RWPE2 (cell line): ENCODE measurements at regions not wholly inside any gene's neighbourhood (a gene's known extent, or its start where the extent isn't known, plus 50 kb on each side); places are given as distances from the start of the nearest gene placed in this dataset.
A peak's percentile ranks its signal among the peaks of the same experiment; 100 is the strongest.

Source experiments
- ATAC-seq: fragments of 200-7000 bp; cut with Tn5 transposase; 3 replicates; pipeline ENCODE4 v1.9.1; 2021; ENCODE audit warnings: low read depth
- DNase-seq: peaks from one replicate; pipeline ENCODE4 v3.0.0-alpha.2; 2020; ENCODE audit warnings: low spot score
- H3K27ac ChIP-seq: fragments of 450-650 bp; 2 replicates; pipeline ENCODE4 v1.5.1; 2017; ENCODE audit warnings: mild to moderate bottlenecking; ENCODE audit not compliant: poor library complexity, severe bottlenecking
- H3K27me3 ChIP-seq: fragments of 250-450 bp; sonication (Bioruptor Pico); 2 replicates; pipeline ENCODE4 v1.5.1; 2021; ENCODE audit warnings: mild to moderate bottlenecking, moderate library complexity; ENCODE audit not compliant: insufficient read depth, poor library complexity, severe bottlenecking
- H3K36me3 ChIP-seq: fragments of 250-450 bp; sonication (Bioruptor Pico); 2 replicates; pipeline ENCODE4 v1.5.1; 2020; ENCODE audit warnings: low read depth, mild to moderate bottlenecking, moderate library complexity
- H3K4me1 ChIP-seq: fragments of 250-450 bp; sonication (Bioruptor Pico); 2 replicates; pipeline ENCODE4 v1.5.1; 2021; ENCODE audit warnings: mild to moderate bottlenecking, moderate library complexity; ENCODE audit not compliant: insufficient read depth, poor library complexity, severe bottlenecking
- H3K4me3 ChIP-seq: fragments of 250-450 bp; sonication (Bioruptor Pico); 2 replicates; pipeline ENCODE4 v1.5.1; 2021; ENCODE audit warnings: mild to moderate bottlenecking, moderate library complexity; ENCODE audit not compliant: severe bottlenecking
- H3K9me3 ChIP-seq: fragments of 250-450 bp; sonication (Bioruptor Pico); 2 replicates; pipeline ENCODE4 v1.5.1; 2021; ENCODE audit warnings: mild to moderate bottlenecking, moderate library complexity; ENCODE audit not compliant: severe bottlenecking
- TF ChIP-seq, protein P1 (sequence below): fragments of 450-650 bp; IDR thresholded peaks from one replicate; pipeline ENCODE4 v1.5.1; 2017; ENCODE audit warnings: mild to moderate bottlenecking, moderate library complexity; ENCODE audit not compliant: poor library complexity, severe bottlenecking

DNA sequence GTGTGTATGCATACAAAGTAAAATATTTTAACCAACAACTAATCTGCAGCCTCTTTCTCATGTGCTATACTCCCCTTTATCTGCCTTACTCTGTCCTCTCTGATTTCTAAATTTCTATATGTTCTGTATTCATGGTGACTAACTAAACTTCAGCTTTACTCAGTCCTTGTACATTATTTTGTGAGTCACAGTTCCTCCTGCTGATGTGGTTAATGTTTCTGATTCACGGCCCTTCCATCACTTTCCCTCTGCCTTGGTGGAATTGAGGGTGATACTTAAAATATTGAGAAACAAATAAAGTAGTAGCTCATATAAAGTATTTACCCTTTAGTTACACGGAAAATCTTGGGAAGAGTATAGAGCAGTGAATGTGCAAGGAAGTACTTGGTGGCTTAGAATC is 899.1 kb upstream of the ZWINT start:
- Histone ChIP-seq H3K4me1 (no peaks in the 10 kb centered on the region), H3K9me3 (no peaks in the 10 kb centered on the region), H3K27ac (no peak overlapping the region), H3K36me3 (no peaks in the 10 kb centered on the region), H3K27me3 (no peaks in the 10 kb centered on the region), H3K4me3 (no peak overlapping the region)
- no peak for DNase-seq
- peak; percentile 38; the same call in 1 of the 3 replicates for ATAC-seq
- TF ChIP-seq, protein P1, sequence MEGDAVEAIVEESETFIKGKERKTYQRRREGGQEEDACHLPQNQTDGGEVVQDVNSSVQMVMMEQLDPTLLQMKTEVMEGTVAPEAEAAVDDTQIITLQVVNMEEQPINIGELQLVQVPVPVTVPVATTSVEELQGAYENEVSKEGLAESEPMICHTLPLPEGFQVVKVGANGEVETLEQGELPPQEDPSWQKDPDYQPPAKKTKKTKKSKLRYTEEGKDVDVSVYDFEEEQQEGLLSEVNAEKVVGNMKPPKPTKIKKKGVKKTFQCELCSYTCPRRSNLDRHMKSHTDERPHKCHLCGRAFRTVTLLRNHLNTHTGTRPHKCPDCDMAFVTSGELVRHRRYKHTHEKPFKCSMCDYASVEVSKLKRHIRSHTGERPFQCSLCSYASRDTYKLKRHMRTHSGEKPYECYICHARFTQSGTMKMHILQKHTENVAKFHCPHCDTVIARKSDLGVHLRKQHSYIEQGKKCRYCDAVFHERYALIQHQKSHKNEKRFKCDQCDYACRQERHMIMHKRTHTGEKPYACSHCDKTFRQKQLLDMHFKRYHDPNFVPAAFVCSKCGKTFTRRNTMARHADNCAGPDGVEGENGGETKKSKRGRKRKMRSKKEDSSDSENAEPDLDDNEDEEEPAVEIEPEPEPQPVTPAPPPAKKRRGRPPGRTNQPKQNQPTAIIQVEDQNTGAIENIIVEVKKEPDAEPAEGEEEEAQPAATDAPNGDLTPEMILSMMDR, result no peak

DNA sequence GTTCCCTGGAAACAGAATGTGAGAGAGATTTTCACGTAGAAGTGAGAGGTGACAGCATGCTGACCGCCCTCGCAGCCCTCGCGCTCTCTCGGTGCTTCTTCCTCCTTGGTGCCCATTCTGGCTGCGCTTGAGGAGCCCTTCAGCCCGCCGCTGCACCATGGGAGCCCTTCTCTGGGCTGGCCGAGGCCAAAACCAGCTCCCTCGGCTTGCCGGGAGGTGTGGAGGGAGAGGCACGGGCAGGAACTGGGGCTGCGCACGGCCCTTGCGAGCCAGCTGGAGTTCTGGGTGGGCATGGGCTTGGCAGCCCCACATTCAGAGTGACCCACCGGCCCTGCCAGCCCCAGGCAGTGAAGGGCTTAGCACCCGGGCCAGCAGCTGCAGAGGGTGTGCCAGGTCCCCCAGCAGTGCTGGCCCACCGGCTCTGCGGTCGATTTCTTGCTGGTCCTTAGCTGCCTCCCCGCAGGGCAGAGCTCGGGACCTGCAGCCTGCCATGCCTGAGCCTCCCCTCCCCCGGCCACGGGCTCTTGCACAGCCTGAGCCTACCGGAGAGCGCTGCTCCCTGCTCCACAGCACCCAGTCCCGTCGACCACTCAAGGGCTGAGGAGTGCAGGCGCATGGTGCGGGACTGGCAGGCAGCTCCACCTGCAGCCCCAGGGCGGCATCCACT is 888.7 kb upstream of the ZWINT start:
- Histone ChIP-seq H3K27me3 (peaks cover 14% of the 10 kb centered on the region), H3K36me3 (no peaks in the 10 kb centered on the region), H3K27ac (no peak overlapping the region), H3K4me1 (no peaks in the 10 kb centered on the region), H3K4me3 (no peak overlapping the region), H3K9me3 (no peaks in the 10 kb centered on the region)
- TF ChIP-seq, protein P1, result no peak
- no peak for DNase-seq
- ATAC-seq, result no peak

DNA sequence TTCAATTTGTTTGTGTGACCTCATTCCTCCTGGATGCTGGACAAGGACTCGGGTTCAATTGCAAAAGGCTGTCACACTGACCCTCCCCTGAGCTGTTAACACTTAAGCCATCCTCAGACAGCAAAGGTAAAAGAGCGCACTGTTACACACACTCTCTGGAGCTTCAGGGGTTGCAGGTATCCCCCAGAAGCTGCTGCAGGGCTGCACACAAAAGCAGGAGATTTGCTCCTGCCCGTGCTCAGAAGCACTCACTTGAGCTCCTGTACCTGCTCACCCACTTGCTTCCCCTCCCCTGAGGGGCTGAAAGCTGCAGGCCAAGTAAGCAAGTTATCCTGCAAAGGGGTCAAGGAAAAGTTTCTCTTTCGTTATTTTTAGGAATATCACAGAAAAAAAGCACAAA is 886.2 kb upstream of the ZWINT start:
- no peak for DNase-seq
- no peak for ATAC-seq
- no peaks in the 10 kb centered on the region for H3K4me1 ChIP-seq
- no peak overlapping the region for H3K4me3 ChIP-seq
- no peak overlapping the region for H3K27ac ChIP-seq
- TF ChIP-seq, protein P1, result no peak
- H3K9me3 ChIP-seq, result no peaks in the 10 kb centered on the region
- peaks cover 11% of the 10 kb centered on the region for H3K27me3 ChIP-seq
- no peaks in the 10 kb centered on the region for H3K36me3 ChIP-seq

DNA sequence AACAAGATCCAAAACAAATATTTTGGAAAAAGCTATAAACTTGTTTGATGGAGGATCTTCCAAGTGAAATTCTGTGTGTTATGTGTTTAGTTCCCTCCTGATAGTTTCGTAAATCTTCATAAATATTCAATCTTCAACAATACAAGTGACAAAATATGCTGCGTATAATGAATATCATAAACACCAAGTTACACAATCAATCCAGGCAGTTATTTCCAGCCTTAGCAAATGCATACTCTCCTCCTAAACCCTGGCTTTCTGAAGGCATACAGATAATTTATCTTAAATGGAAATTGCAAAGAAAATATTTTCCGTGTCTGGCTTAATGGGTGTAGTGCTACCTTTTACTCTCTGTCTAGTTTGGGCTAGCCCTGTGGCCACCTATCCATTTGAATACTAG is 864.9 kb upstream of the ZWINT start:
- Histone ChIP-seq H3K27me3 (peaks cover 11% of the 10 kb centered on the region), H3K36me3 (no peaks in the 10 kb centered on the region), H3K4me1 (no peaks in the 10 kb centered on the region), H3K4me3 (no peak overlapping the region), H3K27ac (no peak overlapping the region), H3K9me3 (no peaks in the 10 kb centered on the region)
- TF ChIP-seq, protein P1, result no peak
- ATAC-seq (no peak), DNase-seq (no peak)

DNA sequence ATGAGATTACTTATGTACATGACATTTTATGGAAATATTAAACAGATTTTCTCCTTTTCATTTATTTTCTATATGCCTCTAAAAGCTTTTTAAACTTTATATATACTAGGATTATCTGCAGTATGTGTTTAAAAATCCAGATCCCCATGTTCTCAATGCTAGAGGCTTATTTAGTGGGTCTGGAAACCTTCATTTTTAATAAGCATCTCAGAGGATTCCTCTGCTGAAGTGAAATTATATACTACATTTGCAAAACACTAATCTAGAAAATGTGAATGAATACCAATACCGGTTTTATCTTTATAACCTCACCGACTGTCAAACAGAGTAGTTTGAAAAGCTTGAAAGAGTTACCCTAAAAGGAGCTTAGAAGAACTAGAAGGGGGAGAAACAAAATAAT is 863.8 kb upstream of the ZWINT start:
- Histone ChIP-seq H3K4me1 (no peaks in the 10 kb centered on the region), H3K36me3 (no peaks in the 10 kb centered on the region), H3K9me3 (no peaks in the 10 kb centered on the region), H3K27me3 (peaks cover 11% of the 10 kb centered on the region), H3K27ac (no peak overlapping the region), H3K4me3 (no peak overlapping the region)
- DNase-seq (no peak), ATAC-seq (no peak)
- TF ChIP-seq, protein P1, result no peak
